ENCODE measurements at regions not wholly inside any gene's neighbourhood (a gene's known extent, or its start where the extent isn't known, plus 50 kb on each side); places are given as distances from the start of the nearest gene placed in this dataset.

GRCh38 chr18:26717123-26717719, 148.3 kb downstream of the AQP4 start:
- no peak overlapping the region for H3K4me3 ChIP-seq (replicated peaks in 1 of 2; ENCODE audit: low read depth in 2 of 2, low read length in 2 of 2)
- no peak for DNase-seq (ENCODE audit: low read depth in 2 of 2)
- TF ChIP-seq, protein P1, sequence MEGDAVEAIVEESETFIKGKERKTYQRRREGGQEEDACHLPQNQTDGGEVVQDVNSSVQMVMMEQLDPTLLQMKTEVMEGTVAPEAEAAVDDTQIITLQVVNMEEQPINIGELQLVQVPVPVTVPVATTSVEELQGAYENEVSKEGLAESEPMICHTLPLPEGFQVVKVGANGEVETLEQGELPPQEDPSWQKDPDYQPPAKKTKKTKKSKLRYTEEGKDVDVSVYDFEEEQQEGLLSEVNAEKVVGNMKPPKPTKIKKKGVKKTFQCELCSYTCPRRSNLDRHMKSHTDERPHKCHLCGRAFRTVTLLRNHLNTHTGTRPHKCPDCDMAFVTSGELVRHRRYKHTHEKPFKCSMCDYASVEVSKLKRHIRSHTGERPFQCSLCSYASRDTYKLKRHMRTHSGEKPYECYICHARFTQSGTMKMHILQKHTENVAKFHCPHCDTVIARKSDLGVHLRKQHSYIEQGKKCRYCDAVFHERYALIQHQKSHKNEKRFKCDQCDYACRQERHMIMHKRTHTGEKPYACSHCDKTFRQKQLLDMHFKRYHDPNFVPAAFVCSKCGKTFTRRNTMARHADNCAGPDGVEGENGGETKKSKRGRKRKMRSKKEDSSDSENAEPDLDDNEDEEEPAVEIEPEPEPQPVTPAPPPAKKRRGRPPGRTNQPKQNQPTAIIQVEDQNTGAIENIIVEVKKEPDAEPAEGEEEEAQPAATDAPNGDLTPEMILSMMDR (IDR thresholded peaks at IDR 0.05; ENCODE audit: low read depth, low read length) = no peak

DNA sequence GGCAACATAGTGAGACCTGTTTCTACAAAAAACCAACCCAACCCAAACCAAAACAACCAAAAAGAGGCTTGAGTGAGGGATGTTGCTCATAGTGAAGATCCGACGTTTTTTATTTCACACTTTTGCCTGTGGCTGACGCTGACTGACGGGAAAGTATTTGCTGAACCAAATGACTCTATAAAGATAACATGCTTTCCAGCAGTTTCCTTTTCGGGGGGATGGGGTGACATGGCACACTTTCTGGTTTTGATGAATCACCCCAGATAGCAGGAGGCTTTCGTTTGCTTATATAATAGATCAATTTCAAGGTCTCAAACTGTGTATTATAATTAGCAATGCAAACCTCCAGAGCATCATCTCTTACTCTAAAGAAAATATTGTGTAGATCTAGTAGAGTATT, 150.8 kb downstream of the AQP4 start:
- TF ChIP-seq, protein P1 (IDR thresholded peaks at IDR 0.05; ENCODE audit: low read depth, low read length) = no peak
- peak in 1 of 2 donors; percentile 7 for DNase-seq (ENCODE audit: low read depth in 2 of 2)
- no peak overlapping the region for H3K4me3 ChIP-seq (replicated peaks in 1 of 2; ENCODE audit: low read depth in 2 of 2, low read length in 2 of 2)

- DNase-seq (ENCODE audit: low read depth in 2 of 2) = peak in 1 of 2 donors; percentile 13
- TF ChIP-seq, protein P1 (IDR thresholded peaks at IDR 0.05; ENCODE audit: low read depth, low read length) = no peak
Observed at GRCh38 chr18:26711756-26712155, 153.8 kb downstream of the AQP4 start.

GRCh38 chr18:26710470-26711096, 154.9 kb downstream of the AQP4 start:
- no peak overlapping the region for H3K4me3 ChIP-seq (replicated peaks in 1 of 2; ENCODE audit: low read depth in 2 of 2, low read length in 2 of 2)
- DNase-seq (ENCODE audit: low read depth in 2 of 2) = no peak
- TF ChIP-seq, protein P1 (IDR thresholded peaks at IDR 0.05; ENCODE audit: low read depth, low read length) = no peak

More at GRCh38 chr18:26711756-26712155, 153.8 kb downstream of the AQP4 start:
- H3K4me3 ChIP-seq (replicated peaks in 1 of 2; ENCODE audit: low read depth in 2 of 2, low read length in 2 of 2) = no peak overlapping the region

DNA sequence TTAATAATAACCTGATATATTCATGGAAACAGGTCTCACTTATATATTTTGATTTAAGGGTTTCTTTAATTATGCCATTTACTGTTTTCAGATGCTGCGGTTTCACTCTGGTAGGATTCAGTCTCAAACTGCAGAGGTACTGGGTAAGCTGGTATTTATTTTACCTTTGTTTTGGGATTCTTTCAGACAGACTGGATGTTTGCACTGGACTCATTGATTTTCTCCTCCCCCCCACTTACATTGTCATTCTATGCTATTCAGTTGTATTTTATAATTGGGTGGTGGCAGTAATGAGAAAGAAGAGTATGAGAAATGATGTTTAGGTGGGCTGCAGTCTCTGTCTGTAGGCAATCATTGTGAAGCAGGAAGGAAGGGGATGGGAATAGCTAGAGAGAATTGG, 155.6 kb downstream of the AQP4 start:
- H3K4me3 ChIP-seq (replicated peaks in 1 of 2; ENCODE audit: low read depth in 2 of 2, low read length in 2 of 2) = no peak overlapping the region
- TF ChIP-seq, protein P1 (IDR thresholded peaks at IDR 0.05; ENCODE audit: low read depth, low read length) = no peak
- DNase-seq (ENCODE audit: low read depth in 2 of 2) = no peak

GRCh38 chr18:26708806-26709716, 156.4 kb downstream of the AQP4 start:
- TF ChIP-seq, protein P1 (IDR thresholded peaks at IDR 0.05; ENCODE audit: low read depth, low read length) = no peak
- H3K4me3 ChIP-seq (replicated peaks in 1 of 2; ENCODE audit: low read depth in 2 of 2, low read length in 2 of 2) = no peak overlapping the region
- DNase-seq (ENCODE audit: low read depth in 2 of 2) = no peak

Measured in cardiac fibroblast (primary cell).